GM20000 (cell line): ENCODE measurements at regions not wholly inside any gene's neighbourhood (a gene's known extent, or its start where the extent isn't known, plus 50 kb on each side); places are given as distances from the start of the nearest gene placed in this dataset.

ENCODE experiments used
- DNase-seq: peaks from one replicate; pipeline ENCODE4 v3.0.0; 2012; ENCODE audit warnings: low spot score
- TF ChIP-seq, protein P1 (sequence below): IDR thresholded peaks from 2 replicates; pipeline ENCODE4 v1.5.1; 2012; ENCODE audit warnings: mild to moderate bottlenecking, control low read depth; ENCODE audit errors: extremely low read depth, missing control alignments

DNA sequence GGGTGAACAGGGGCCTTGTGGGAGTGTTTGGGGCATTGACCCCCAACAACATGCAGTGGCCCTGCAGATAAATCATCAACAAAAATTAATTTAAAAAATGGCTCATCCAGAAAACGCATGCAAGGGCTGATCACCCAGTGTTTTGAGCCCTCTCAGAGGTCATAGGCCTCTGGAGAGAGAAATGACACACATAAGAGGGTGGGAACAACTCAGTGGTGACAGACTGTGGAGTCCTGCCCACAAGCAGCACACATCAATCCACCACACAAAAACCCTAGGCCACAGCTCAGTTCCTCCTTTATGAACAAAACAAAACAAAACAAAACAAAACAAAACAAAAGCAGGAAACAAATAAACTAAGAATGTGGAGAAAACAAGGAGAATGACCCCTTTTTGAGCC lies 351.7 kb upstream of the SPHKAP start:
- TF ChIP-seq, protein P1, sequence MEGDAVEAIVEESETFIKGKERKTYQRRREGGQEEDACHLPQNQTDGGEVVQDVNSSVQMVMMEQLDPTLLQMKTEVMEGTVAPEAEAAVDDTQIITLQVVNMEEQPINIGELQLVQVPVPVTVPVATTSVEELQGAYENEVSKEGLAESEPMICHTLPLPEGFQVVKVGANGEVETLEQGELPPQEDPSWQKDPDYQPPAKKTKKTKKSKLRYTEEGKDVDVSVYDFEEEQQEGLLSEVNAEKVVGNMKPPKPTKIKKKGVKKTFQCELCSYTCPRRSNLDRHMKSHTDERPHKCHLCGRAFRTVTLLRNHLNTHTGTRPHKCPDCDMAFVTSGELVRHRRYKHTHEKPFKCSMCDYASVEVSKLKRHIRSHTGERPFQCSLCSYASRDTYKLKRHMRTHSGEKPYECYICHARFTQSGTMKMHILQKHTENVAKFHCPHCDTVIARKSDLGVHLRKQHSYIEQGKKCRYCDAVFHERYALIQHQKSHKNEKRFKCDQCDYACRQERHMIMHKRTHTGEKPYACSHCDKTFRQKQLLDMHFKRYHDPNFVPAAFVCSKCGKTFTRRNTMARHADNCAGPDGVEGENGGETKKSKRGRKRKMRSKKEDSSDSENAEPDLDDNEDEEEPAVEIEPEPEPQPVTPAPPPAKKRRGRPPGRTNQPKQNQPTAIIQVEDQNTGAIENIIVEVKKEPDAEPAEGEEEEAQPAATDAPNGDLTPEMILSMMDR, result no peak
- DNase-seq, result no peak

DNA sequence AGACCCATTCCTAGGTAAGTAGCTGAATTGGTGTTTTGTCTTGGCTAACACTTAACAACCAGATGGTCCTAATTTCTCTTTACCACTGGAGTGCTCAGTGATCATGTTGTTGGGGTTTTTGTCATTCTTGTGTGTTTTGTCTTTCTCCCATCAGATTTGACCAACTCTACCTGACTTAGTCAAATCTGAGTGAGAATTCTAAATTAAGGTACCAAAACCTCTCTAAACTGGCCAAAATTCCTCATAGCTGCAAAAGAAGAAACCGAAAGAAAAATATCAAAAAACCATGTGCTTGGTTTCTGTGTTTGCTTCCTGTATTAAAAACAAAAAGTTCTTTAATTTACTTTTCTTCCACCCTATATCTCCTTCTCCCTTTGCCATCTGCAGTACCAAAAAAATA lies 350.7 kb upstream of the SPHKAP start:
- TF ChIP-seq, protein P1, result no peak
- DNase-seq, result no peak

DNA sequence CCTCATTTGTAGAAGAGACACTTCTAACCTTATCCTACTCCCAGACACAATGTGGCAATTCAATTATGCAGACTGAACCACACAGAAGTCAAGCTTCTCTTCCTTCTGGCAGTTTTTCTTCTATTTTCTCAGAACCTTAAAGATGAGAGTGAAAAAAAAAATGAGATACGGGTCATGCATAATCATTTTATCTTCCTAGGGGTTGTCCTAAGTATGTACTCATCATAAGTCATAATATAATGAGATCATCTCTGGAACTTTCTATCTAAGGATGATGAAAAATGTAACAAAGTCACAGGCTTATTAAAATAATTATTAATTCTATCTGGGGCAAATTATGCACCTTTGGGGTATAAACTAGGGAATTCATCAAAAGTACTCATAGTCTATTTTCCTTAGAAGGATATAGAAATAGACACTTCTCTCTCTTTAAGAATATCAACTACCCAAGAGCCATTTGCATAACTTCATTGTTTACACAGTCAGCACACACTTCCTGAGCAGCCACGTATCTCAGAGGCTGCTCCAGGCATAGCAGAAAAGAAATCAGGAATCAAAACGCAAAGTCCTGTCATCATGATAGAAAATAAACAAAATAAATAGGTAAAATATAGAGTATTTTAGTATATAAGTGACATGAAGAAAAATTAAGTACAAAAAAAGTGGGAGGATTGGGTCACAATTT lies 345.9 kb upstream of the SPHKAP start:
- no peak for DNase-seq

DNA sequence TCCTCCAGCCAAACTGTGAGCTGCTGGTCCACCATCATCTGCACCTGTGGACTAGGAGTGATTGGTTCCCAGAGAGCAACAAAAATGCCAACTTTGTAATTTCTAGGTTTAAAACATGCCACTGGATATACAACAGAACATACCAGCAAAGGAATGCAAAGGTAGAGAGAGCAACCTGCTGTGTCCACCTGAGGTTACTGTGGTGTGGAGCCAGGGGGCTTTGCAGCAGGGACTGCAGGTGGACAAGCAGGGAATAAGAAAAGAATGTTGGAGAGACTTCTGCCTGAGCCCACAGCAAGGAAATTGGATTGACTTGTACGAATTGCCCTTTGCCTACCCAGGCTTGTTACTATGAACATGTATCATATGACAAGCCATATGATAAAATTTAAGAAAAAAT lies 345.2 kb upstream of the SPHKAP start:
- TF ChIP-seq, protein P1, result no peak
- DNase-seq, result no peak

More for the DNA sequence above, 345.9 kb upstream of the SPHKAP start:
- TF ChIP-seq, protein P1, result no peak

DNA sequence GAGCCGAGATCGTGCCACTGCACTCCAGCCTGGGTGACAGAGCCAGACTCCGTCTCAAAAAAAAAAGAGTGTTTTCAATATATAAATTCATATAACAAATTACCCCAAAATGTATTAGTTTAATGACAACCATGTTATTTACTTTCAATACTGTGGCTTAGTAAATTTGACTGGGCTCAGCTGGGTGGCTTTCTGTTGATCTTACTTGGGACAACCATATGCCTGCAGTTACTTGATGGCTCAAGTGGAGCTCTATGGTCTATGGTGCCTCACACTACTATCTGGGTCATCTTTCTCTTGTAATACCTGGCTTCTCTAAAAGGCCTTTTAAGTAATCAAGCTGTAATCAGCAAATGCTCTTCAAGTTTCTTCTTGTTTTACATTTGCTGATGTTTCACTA lies 341.5 kb upstream of the SPHKAP start:
- no peak for DNase-seq
- TF ChIP-seq, protein P1, result no peak

DNA sequence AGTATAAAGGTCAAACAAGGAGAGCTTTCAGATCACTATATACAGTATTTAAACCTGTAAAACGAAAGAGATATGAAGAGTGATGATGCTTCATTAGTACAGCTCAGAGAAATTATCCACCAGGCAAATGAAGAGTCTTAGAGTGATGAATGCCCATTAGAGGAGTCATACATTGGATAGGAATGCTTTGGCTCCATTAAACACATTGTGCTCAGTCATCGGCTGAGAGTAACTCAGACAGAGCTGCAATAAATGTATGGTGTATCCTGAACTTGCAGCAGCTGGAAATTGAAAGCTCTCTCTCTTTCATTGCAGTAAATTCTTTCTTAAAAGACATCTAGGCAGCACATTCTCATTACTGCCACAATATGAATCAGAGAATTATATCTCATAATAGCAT lies 340.8 kb upstream of the SPHKAP start:
- DNase-seq, result no peak
- TF ChIP-seq, protein P1, result no peak

DNA sequence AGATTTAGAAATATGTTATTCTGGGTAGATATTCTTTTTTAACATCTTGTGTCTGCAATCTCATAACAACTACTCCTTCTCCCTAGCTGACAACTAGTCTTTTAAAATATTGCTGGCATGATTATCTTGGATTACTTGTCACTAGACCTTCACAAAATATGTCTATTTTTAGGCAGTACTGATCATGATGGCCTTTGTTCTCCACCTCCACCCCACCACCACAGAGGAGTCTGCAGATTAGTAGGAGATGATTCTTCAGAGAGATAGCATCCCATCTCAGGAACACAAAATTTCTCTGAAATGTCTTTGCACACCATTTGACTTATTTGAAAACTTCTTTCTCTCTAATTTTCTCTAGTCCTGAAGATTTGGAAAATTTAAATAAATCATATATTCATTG lies 338.1 kb upstream of the SPHKAP start:
- DNase-seq, result no peak
- TF ChIP-seq, protein P1, result no peak
